Neural cell (in vitro differentiated cells): ENCODE measurements at regions not wholly inside any gene's neighbourhood (a gene's known extent, or its start where the extent isn't known, plus 50 kb on each side); places are given as distances from the start of the nearest gene placed in this dataset.

Source experiments
- H2AFZ ChIP-seq: fragments of 200-600, 300-800 bp; sonication (generic), shearing (Covaris generic); 2 replicates; pipeline ENCODE4 v1.6.0; 2014; ENCODE audit warnings: low read depth, mild to moderate bottlenecking, antibody characterized with exemption, low read length, moderate library complexity
- H3F3A ChIP-seq: fragments of 200-600 bp; shearing (Covaris generic); 2 replicates; pipeline ENCODE4 v1.6.1; 2016; ENCODE audit warnings: mild to moderate bottlenecking, moderate library complexity, mixed read lengths, antibody characterized with exemption, low read length; ENCODE audit not compliant: insufficient read depth, poor library complexity, severe bottlenecking
- H3K27ac ChIP-seq: fragments of 200-600, 300-800 bp; sonication (generic), shearing (Covaris generic); 2 replicates; pipeline ENCODE4 v1.5.1; 2014; ENCODE audit warnings: mild to moderate bottlenecking, low read length, moderate library complexity
- H3K27me3 ChIP-seq: fragments of 300-800, 200-600 bp; sonication (generic), shearing (Covaris generic); 2 replicates; pipeline ENCODE4 v1.6.0; 2014; ENCODE audit warnings: mild to moderate bottlenecking, low read depth, low read length, moderate library complexity; ENCODE audit not compliant: insufficient read depth
- H3K36me3 ChIP-seq: fragments of 300-800, 200-600 bp; sonication (generic), shearing (Covaris generic); 2 replicates; pipeline ENCODE4 v1.5.1; 2014; ENCODE audit warnings: mild to moderate bottlenecking, antibody characterized with exemption, low read length, moderate library complexity; ENCODE audit not compliant: insufficient read depth
- H3K4me2 ChIP-seq: fragments of 300-800, 200-600 bp; sonication (generic), shearing (Covaris generic); 2 replicates; pipeline ENCODE4 v1.6.0; 2014; ENCODE audit warnings: mild to moderate bottlenecking, low read length
- H3K4me3 ChIP-seq: fragments of 300-800, 200-600 bp; sonication (generic), shearing (Covaris generic); 2 replicates; pipeline ENCODE4 v1.5.1; 2014; ENCODE audit warnings: mild to moderate bottlenecking, low read length, moderate library complexity
- H3K79me2 ChIP-seq: fragments of 200-600 bp; shearing (Covaris generic); replicated peaks from 2 replicates; pipeline ENCODE4 v1.6.0; 2014; ENCODE audit warnings: mild to moderate bottlenecking, low read length, moderate library complexity; ENCODE audit not compliant: insufficient read depth
- H3K9ac ChIP-seq: fragments of 300-800, 200-600 bp; sonication (generic), shearing (Covaris generic); 2 replicates; pipeline ENCODE4 v1.6.1; 2016; ENCODE audit warnings: mild to moderate bottlenecking, low read length, mixed read lengths
- H3K9me2 ChIP-seq: fragments of 200-600 bp; shearing (Covaris generic); 2 replicates; pipeline ENCODE4 v1.6.1; 2016; ENCODE audit warnings: mild to moderate bottlenecking, low read length, mixed read lengths; ENCODE audit not compliant: insufficient read depth
- H3K9me3 ChIP-seq: fragments of 200-600, 300-800 bp; sonication (generic), shearing (Covaris generic); 2 replicates; pipeline ENCODE4 v1.6.1; 2016; ENCODE audit warnings: mild to moderate bottlenecking, mixed run types, low read length, moderate library complexity, mixed read lengths
- H4K20me1 ChIP-seq: fragments of 200-600 bp; shearing (Covaris generic); 2 replicates; pipeline ENCODE4 v1.6.1; 2016; ENCODE audit warnings: mild to moderate bottlenecking, mixed run types; ENCODE audit not compliant: insufficient read depth
- EP300 ChIP-seq: fragments of 450-650 bp; conservative IDR thresholded peaks from 2 replicates; pipeline ENCODE4 v1.6.1; 2014; ENCODE audit warnings: antibody characterized with exemption, mild to moderate bottlenecking, moderate library complexity; ENCODE audit not compliant: poor library complexity, severe bottlenecking
- EZH2 ChIP-seq: fragments of 200-600, 300-800 bp; shearing (Covaris generic), sonication (generic); IDR thresholded peaks from 2 replicates; pipeline ENCODE4 v1.6.1; 2014; ENCODE audit warnings: antibody characterized with exemption, low read length, borderline replicate concordance, mild to moderate bottlenecking; ENCODE audit not compliant: insufficient read depth, poor library complexity, severe bottlenecking
- MXI1 ChIP-seq: fragments of 450-650 bp; conservative IDR thresholded peaks from 2 replicates; pipeline ENCODE4 v1.6.1; 2014; ENCODE audit warnings: antibody characterized with exemption, mild to moderate bottlenecking; ENCODE audit not compliant: poor library complexity, severe bottlenecking
- POLR2AphosphoS5 ChIP-seq: IDR thresholded peaks from 2 replicates; pipeline ENCODE4 v1.6.1; 2012
- RAD21 ChIP-seq: fragments of 450-650 bp; conservative IDR thresholded peaks from 2 replicates; pipeline ENCODE4 v1.6.1; 2014; ENCODE audit warnings: antibody characterized with exemption, mild to moderate bottlenecking, moderate library complexity
- REST ChIP-seq: IDR thresholded peaks from 2 replicates; pipeline ENCODE4 v1.6.1; 2012; ENCODE audit warnings: borderline replicate concordance
- SMC3 ChIP-seq: fragments of 450-650 bp; conservative IDR thresholded peaks from 2 replicates; pipeline ENCODE4 v1.6.1; 2014; ENCODE audit warnings: antibody characterized with exemption, mild to moderate bottlenecking, moderate library complexity; ENCODE audit not compliant: poor library complexity
- TAF1 ChIP-seq: IDR thresholded peaks from 2 replicates; pipeline ENCODE4 v1.6.1; 2012; ENCODE audit warnings: low read depth
- TF ChIP-seq, protein P1 (sequence below): fragments of 450-650 bp; IDR thresholded peaks from 2 replicates; pipeline ENCODE4 v1.5.1; 2014; ENCODE audit warnings: antibody characterized with exemption, mild to moderate bottlenecking, moderate library complexity; ENCODE audit not compliant: poor library complexity, severe bottlenecking

- H3K9me3 ChIP-seq: no peaks in the 10 kb centered on the region
- H3K27me3 ChIP-seq: no peaks in the 10 kb centered on the region
- H3K27ac ChIP-seq: no peak overlapping the region
- no peak for TF ChIP-seq REST
- no peak for TF ChIP-seq EZH2
- TF ChIP-seq, protein P1, sequence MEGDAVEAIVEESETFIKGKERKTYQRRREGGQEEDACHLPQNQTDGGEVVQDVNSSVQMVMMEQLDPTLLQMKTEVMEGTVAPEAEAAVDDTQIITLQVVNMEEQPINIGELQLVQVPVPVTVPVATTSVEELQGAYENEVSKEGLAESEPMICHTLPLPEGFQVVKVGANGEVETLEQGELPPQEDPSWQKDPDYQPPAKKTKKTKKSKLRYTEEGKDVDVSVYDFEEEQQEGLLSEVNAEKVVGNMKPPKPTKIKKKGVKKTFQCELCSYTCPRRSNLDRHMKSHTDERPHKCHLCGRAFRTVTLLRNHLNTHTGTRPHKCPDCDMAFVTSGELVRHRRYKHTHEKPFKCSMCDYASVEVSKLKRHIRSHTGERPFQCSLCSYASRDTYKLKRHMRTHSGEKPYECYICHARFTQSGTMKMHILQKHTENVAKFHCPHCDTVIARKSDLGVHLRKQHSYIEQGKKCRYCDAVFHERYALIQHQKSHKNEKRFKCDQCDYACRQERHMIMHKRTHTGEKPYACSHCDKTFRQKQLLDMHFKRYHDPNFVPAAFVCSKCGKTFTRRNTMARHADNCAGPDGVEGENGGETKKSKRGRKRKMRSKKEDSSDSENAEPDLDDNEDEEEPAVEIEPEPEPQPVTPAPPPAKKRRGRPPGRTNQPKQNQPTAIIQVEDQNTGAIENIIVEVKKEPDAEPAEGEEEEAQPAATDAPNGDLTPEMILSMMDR: no peak
- TF ChIP-seq TAF1: no peak
- H3K4me3 ChIP-seq: no peak overlapping the region
- H2AFZ ChIP-seq: no peak overlapping the region
- H3F3A ChIP-seq: no peaks in the 10 kb centered on the region
- H3K36me3 ChIP-seq: no peaks in the 10 kb centered on the region
- H3K9ac ChIP-seq: no peak overlapping the region
- H3K9me2 ChIP-seq: no peaks in the 10 kb centered on the region
- H3K4me2 ChIP-seq: no peak overlapping the region
- H4K20me1 ChIP-seq: no peaks in the 10 kb centered on the region
- no peaks in the 10 kb centered on the region for H3K79me2 ChIP-seq
Observed at GRCh38 chr4:188958346-188958745, 819.1 kb downstream of the TRIML1 start.

- Histone ChIP-seq H4K20me1 (no peaks in the 10 kb centered on the region), H3K4me3 (no peak overlapping the region), H3K79me2 (no peaks in the 10 kb centered on the region), H3K9me2 (no peaks in the 10 kb centered on the region), H3F3A (no peaks in the 10 kb centered on the region), H3K36me3 (no peaks in the 10 kb centered on the region), H3K27me3 (no peaks in the 10 kb centered on the region), H3K4me2 (no peak overlapping the region), H3K9ac (no peak overlapping the region), H2AFZ (no peak overlapping the region), H3K27ac (no peak overlapping the region), H3K9me3 (no peaks in the 10 kb centered on the region)
- TF ChIP-seq EP300 (no peak), TAF1 (no peak), POLR2AphosphoS5 (no peak), RAD21 (no peak), MXI1 (no peak), REST (no peak), EZH2 (no peak), SMC3 (no peak)
- TF ChIP-seq, protein P1: no peak
Observed at GRCh38 chr4:188959424-188959823, 820.2 kb downstream of the TRIML1 start.
